Nucleus accumbens (tissue), 56 donors: ENCODE measurements at regions not wholly inside any gene's neighbourhood (a gene's known extent, or its start where the extent isn't known, plus 50 kb on each side); places are given as distances from the start of the nearest gene placed in this dataset.

Experiments
- DNase-seq, 56 donors: peaks; one replicate each; lab custom pipeline; 2025; lab: John Stamatoyannopoulos, UW

- peak in 6 of 56 donors; percentile 12 to 46 (median 26) for DNase-seq
Observed at GRCh38 chr13:44263751-44264620, 109.6 kb upstream of the SERP2 start.

GRCh38 chr13:44266305-44266704 lies 107.3 kb upstream of the SERP2 start:
- no peak for DNase-seq

GRCh38 chr13:44266772-44267171 lies 106.9 kb upstream of the SERP2 start:
- DNase-seq: no peak

- no peak for DNase-seq
Observed at GRCh38 chr13:44267203-44267602, 106.4 kb upstream of the SERP2 start.

GRCh38 chr13:44267980-44268379 lies 105.6 kb upstream of the SERP2 start:
- DNase-seq: no peak

- DNase-seq: no peak
Observed at GRCh38 chr13:44268980-44269379, 104.6 kb upstream of the SERP2 start.

GRCh38 chr13:44270150-44270549 lies 103.5 kb upstream of the SERP2 start:
- DNase-seq: no peak

GRCh38 chr13:44271031-44271455 lies 102.6 kb upstream of the SERP2 start:
- no peak for DNase-seq

GRCh38 chr13:44271473-44271872 lies 102.2 kb upstream of the SERP2 start:
- no peak for DNase-seq

GRCh38 chr13:44271915-44272341 lies 101.7 kb upstream of the SERP2 start:
- peak in 22 of 56 donors; percentile 5 to 57 (median 22) for DNase-seq

GRCh38 chr13:44272692-44273091 lies 100.9 kb upstream of the SERP2 start:
- DNase-seq: no peak

- DNase-seq: no peak
Observed at GRCh38 chr13:44273216-44273615, 100.4 kb upstream of the SERP2 start.

GRCh38 chr13:44273991-44274770 lies 99.4 kb upstream of the SERP2 start:
- DNase-seq: peak in 2 of 56 donors; percentile 28 to 38

GRCh38 chr13:44274771-44275205 lies 98.8 kb upstream of the SERP2 start:
- peak in 2 of 56 donors; percentile 15 to 38 for DNase-seq

- DNase-seq: no peak
Observed at GRCh38 chr13:44275381-44275780, 98.2 kb upstream of the SERP2 start.

- no peak for DNase-seq
Observed at GRCh38 chr13:44276061-44276460, 97.6 kb upstream of the SERP2 start.

- DNase-seq: no peak
Observed at GRCh38 chr13:44277459-44277858, 96.2 kb upstream of the SERP2 start.

- no peak for DNase-seq
Observed at GRCh38 chr13:44278166-44278565, 95.5 kb upstream of the SERP2 start.

- DNase-seq: no peak
Observed at GRCh38 chr13:44280456-44280855, 93.2 kb upstream of the SERP2 start.

GRCh38 chr13:44281252-44282000 lies 92.2 kb upstream of the SERP2 start:
- no peak for DNase-seq

GRCh38 chr13:44283600-44283999 lies 90.0 kb upstream of the SERP2 start:
- DNase-seq: no peak
